ENCODE measurements at regions not wholly inside any gene's neighbourhood (a gene's known extent, or its start where the extent isn't known, plus 50 kb on each side); places are given as distances from the start of the nearest gene placed in this dataset.

DNA sequence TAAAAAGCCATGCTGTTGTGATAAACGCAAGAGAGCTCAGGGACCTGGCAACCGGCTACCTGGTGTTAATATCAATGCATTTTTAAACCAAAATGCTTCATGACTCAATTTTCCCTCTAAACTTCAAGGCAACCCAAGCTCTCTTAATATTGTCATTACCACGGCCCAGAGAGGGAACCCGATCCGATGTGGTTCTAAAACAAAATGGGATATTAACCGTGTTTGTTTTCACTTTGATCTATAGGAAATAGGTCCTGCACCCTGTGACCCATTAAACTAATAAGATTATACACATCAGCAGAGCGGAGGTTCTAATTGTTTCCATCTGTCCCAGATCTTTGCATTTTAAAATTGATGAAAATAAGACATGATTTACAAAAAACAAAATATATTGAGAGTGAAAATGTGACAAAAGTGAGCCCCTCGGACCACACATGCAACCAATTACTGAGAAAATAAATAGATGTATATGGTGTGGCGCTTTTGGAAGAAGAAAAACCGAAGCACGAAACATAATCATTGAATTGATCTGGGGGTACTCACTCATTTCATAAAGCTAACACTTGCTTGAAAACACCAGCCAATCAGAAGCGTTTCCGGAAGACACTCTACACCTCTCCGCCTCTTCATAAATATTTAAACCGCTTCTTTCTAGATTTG is 290.3 kb upstream of the NFE2L3 start:
- Histone ChIP-seq H3K27ac (no peak overlapping the region), H2AFZ (peak overlapping the region; percentile 74), H3K27me3 (ENCODE audit: insufficient read depth, low read depth) (peaks cover 13% of the 10 kb centered on the region), H3K36me3 (ENCODE audit: low read depth) (no peaks in the 10 kb centered on the region), H3K4me3 (peak overlapping the region; percentile 52), H3K9me3 (ENCODE audit: insufficient read depth, low read depth) (no peaks in the 10 kb centered on the region), H3K9me2 (ENCODE audit: insufficient read depth) (no peaks in the 10 kb centered on the region), H3K4me1 (replicated peaks; ENCODE audit: insufficient read depth) (peaks cover 10% of the 10 kb centered on the region), H3K79me2 (ENCODE audit: low read depth) (no peaks in the 10 kb centered on the region), H4K20me1 (ENCODE audit: insufficient read depth) (no peaks in the 10 kb centered on the region), H3K4me2 (peak overlapping the region; percentile 79), H3F3A (ENCODE audit: insufficient read depth, low read depth) (peaks cover 16% of the 10 kb centered on the region; the same call in 1 of the 2 replicates)
- BruUV-seq (replicated peaks): no TSS peak
- TF ChIP-seq EZH2 (IDR thresholded peaks at IDR 0.05; ENCODE audit: low read depth): no peak
- TF ChIP-seq, protein P1, sequence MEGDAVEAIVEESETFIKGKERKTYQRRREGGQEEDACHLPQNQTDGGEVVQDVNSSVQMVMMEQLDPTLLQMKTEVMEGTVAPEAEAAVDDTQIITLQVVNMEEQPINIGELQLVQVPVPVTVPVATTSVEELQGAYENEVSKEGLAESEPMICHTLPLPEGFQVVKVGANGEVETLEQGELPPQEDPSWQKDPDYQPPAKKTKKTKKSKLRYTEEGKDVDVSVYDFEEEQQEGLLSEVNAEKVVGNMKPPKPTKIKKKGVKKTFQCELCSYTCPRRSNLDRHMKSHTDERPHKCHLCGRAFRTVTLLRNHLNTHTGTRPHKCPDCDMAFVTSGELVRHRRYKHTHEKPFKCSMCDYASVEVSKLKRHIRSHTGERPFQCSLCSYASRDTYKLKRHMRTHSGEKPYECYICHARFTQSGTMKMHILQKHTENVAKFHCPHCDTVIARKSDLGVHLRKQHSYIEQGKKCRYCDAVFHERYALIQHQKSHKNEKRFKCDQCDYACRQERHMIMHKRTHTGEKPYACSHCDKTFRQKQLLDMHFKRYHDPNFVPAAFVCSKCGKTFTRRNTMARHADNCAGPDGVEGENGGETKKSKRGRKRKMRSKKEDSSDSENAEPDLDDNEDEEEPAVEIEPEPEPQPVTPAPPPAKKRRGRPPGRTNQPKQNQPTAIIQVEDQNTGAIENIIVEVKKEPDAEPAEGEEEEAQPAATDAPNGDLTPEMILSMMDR (conservative IDR thresholded peaks at IDR 0.05): no peak
- POLR2A ChIA-PET (ENCODE audit: unreplicated experiment): no interaction called here
- intact Hi-C loops (cut with micrococcal nuclease; ENCODE audit: unreplicated experiment): no loop called here
- DNase-seq: no peak
- CTCF ChIA-PET: interaction anchor here (0.6 kb wide), 1 partner anchor 338 kb away, joined by 4 read pairs; no protein-coding TSS in a partner anchor

- Histone ChIP-seq H3F3A (ENCODE audit: insufficient read depth, low read depth) (peaks cover 16% of the 10 kb centered on the region; the same call in 1 of the 2 replicates), H3K79me2 (ENCODE audit: low read depth) (no peaks in the 10 kb centered on the region), H3K9me2 (ENCODE audit: insufficient read depth) (no peaks in the 10 kb centered on the region), H3K27ac (no peak overlapping the region), H3K4me1 (replicated peaks; ENCODE audit: insufficient read depth) (peaks cover 10% of the 10 kb centered on the region), H2AFZ (peak overlapping the region; percentile 74), H3K27me3 (ENCODE audit: insufficient read depth, low read depth) (peaks cover 12% of the 10 kb centered on the region), H3K4me3 (peak overlapping the region; percentile 52; the same call in 1 of the 2 replicates), H3K9me3 (ENCODE audit: insufficient read depth, low read depth) (no peaks in the 10 kb centered on the region), H3K36me3 (ENCODE audit: low read depth) (no peaks in the 10 kb centered on the region), H3K4me2 (peak overlapping the region; percentile 79), H4K20me1 (ENCODE audit: insufficient read depth) (no peaks in the 10 kb centered on the region)
- ChIA-PET POLR2A (ENCODE audit: unreplicated experiment) (no interaction called here), CTCF (interaction anchor here (0.6 kb wide), 1 partner anchor 338 kb away, joined by 4 read pairs; no protein-coding TSS in a partner anchor)
- TF ChIP-seq, protein P1 (conservative IDR thresholded peaks at IDR 0.05): no peak
- no peak for TF ChIP-seq EZH2 (IDR thresholded peaks at IDR 0.05; ENCODE audit: low read depth)
- intact Hi-C loops (cut with micrococcal nuclease; ENCODE audit: unreplicated experiment): no loop called here
- BruUV-seq (replicated peaks): no TSS peak
- peak; percentile 89 to 100 for DNase-seq
Observed at GRCh38 chr7:25862261-25863004, 289.6 kb upstream of the NFE2L3 start.

DNA sequence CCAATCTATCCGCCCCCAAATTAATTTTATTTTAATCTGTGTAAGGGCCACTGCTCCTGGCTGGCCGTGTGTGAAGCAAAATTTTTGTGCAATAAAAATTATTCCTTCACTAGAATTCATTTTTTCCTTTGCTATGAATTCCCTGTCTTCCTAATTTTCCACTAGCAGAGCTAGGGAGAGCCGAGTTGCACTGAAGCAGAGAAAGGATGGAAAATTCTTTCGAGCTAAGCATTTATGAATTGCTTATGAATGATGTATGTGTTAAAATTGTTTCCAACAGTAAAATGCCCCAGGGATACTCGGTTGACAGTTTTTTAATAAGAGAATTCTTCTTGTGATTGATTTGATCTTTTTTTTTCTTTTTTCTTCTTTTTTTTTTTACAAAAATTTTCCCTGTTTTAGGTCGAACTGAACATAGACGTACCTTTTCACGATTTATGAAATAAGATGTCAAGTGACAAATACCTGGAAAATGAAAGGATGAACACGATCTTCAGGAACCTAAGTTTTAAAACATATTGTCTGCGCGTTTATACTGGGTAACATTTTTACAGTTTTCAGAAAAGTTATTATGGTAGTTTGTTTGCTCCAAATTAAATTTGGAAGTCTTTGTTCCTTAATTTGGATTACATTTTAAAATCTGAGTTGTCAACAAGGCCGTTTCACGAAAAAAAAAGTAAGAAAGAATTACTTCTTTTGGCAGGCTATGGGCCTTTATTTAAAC is 288.8 kb upstream of the NFE2L3 start:
- intact Hi-C loops (cut with micrococcal nuclease; ENCODE audit: unreplicated experiment): no loop called here
- no peak for TF ChIP-seq EZH2 (IDR thresholded peaks at IDR 0.05; ENCODE audit: low read depth)
- TF ChIP-seq, protein P1 (conservative IDR thresholded peaks at IDR 0.05): no peak
- H3K9me2 ChIP-seq (ENCODE audit: insufficient read depth): no peaks in the 10 kb centered on the region
- H3K4me1 ChIP-seq (replicated peaks; ENCODE audit: insufficient read depth): peaks cover 10% of the 10 kb centered on the region
- H3K4me2 ChIP-seq: peak overlapping the region; percentile 79
- no peaks in the 10 kb centered on the region for H3K36me3 ChIP-seq (ENCODE audit: low read depth)
- no TSS peak for BruUV-seq (replicated peaks)
- CTCF ChIA-PET: no interaction called here
- H3K79me2 ChIP-seq (ENCODE audit: low read depth): no peaks in the 10 kb centered on the region
- H3K27ac ChIP-seq: no peak overlapping the region
- POLR2A ChIA-PET (ENCODE audit: unreplicated experiment): no interaction called here
- H3F3A ChIP-seq (ENCODE audit: insufficient read depth, low read depth): peaks cover 16% of the 10 kb centered on the region; the same call in 1 of the 2 replicates
- H3K27me3 ChIP-seq (ENCODE audit: insufficient read depth, low read depth): peaks cover 10% of the 10 kb centered on the region
- H3K9me3 ChIP-seq (ENCODE audit: insufficient read depth, low read depth): no peaks in the 10 kb centered on the region
- no peaks in the 10 kb centered on the region for H4K20me1 ChIP-seq (ENCODE audit: insufficient read depth)
- DNase-seq: no peak
- H3K4me3 ChIP-seq: peak overlapping the region; percentile 51; the same call in 1 of the 2 replicates
- peak overlapping the region; percentile 7; the same call in 1 of the 2 replicates for H2AFZ ChIP-seq
